ENCODE measurements at regions not wholly inside any gene's neighbourhood (a gene's known extent, or its start where the extent isn't known, plus 50 kb on each side); places are given as distances from the start of the nearest gene placed in this dataset.

GRCh38 chr4:107148904-107149303 is 112.8 kb upstream of the DKK2 start (continued):
- TF ChIP-seq, protein P1, sequence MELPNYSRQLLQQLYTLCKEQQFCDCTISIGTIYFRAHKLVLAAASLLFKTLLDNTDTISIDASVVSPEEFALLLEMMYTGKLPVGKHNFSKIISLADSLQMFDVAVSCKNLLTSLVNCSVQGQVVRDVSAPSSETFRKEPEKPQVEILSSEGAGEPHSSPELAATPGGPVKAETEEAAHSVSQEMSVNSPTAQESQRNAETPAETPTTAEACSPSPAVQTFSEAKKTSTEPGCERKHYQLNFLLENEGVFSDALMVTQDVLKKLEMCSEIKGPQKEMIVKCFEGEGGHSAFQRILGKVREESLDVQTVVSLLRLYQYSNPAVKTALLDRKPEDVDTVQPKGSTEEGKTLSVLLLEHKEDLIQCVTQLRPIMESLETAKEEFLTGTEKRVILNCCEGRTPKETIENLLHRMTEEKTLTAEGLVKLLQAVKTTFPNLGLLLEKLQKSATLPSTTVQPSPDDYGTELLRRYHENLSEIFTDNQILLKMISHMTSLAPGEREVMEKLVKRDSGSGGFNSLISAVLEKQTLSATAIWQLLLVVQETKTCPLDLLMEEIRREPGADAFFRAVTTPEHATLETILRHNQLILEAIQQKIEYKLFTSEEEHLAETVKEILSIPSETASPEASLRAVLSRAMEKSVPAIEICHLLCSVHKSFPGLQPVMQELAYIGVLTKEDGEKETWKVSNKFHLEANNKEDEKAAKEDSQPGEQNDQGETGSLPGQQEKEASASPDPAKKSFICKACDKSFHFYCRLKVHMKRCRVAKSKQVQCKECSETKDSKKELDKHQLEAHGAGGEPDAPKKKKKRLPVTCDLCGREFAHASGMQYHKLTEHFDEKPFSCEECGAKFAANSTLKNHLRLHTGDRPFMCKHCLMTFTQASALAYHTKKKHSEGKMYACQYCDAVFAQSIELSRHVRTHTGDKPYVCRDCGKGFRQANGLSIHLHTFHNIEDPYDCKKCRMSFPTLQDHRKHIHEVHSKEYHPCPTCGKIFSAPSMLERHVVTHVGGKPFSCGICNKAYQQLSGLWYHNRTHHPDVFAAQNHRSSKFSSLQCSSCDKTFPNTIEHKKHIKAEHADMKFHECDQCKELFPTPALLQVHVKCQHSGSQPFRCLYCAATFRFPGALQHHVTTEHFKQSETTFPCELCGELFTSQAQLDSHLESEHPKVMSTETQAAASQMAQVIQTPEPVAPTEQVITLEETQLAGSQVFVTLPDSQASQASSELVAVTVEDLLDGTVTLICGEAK (IDR thresholded peaks at IDR 0.05; ENCODE audit: borderline replicate concordance): no peak
- TF ChIP-seq SMARCA5 (IDR thresholded peaks at IDR 0.05) (no peak), ZNF207 (IDR thresholded peaks at IDR 0.05; ENCODE audit: borderline replicate concordance) (no peak), SMAD1 (IDR thresholded peaks at IDR 0.05; ENCODE audit: low read depth, partially characterized antibody) (no peak), TCF7 (IDR thresholded peaks at IDR 0.05; ENCODE audit: borderline replicate concordance) (no peak)

GRCh38 chr4:107147873-107148272 is 111.8 kb upstream of the DKK2 start:
- H3K4me1 ChIP-seq (ENCODE audit: control insufficient read depth, insufficient read depth, low read length): no peaks in the 10 kb centered on the region
- POLR2A ChIA-PET: no interaction called here
- intact Hi-C loops (cut with micrococcal nuclease; ENCODE audit: unreplicated experiment): no loop called here
- H3K27ac ChIP-seq (ENCODE audit: control insufficient read depth, insufficient read depth): no peak overlapping the region
- no peaks in the 10 kb centered on the region for H3K36me3 ChIP-seq (ENCODE audit: control insufficient read depth in 2 of 2, insufficient read depth in 2 of 2, low read length in 1 of 2)
- CTCF ChIA-PET: no interaction called here
- FAIRE-seq (no peak), ATAC-seq (no peak), DNase-seq (ENCODE audit: low read depth, low spot score) (no peak)
- H3K9ac ChIP-seq (ENCODE audit: control insufficient read depth, insufficient read depth, low read length): no peak overlapping the region
- H3K79me2 ChIP-seq (ENCODE audit: control insufficient read depth, insufficient read depth, low read length): no peaks in the 10 kb centered on the region
- WGBS (ENCODE audit: insufficient coverage, insufficient replicate concordance, low lambda C conversion rate, missing lambda C conversion rate): 0% methylated on average over 1 of the region's 1 CpG
- BruUV-seq (replicated peaks): no TSS peak
- RAD21 ChIA-PET (ENCODE audit: unreplicated experiment): interaction anchor here (0.6 kb wide), 1 partner anchor 238 kb away, joined by 3 read pairs; no protein-coding TSS in a partner anchor
- SMC1A ChIA-PET (ENCODE audit: uncharacterized antibody, unreplicated experiment): no interaction called here
- no peaks in the 10 kb centered on the region for H3K9me3 ChIP-seq (replicated peaks; ENCODE audit: control insufficient read depth, insufficient read depth, low read length)
- H3K4me3 ChIP-seq: no peak overlapping the region
- H3K4me2 ChIP-seq (ENCODE audit: control insufficient read depth, insufficient read depth): no peak overlapping the region
- no peaks in the 10 kb centered on the region for H3K27me3 ChIP-seq (replicated peaks in 1 of 2; ENCODE audit: control insufficient read depth in 2 of 2, insufficient read depth in 2 of 2, low read length in 1 of 2)
- H2AFZ ChIP-seq (ENCODE audit: control insufficient read depth, low read depth, low read length): no peak overlapping the region
- in situ Hi-C loops (cut with MboI): no loop called here
- TF ChIP-seq ZNF24 (IDR thresholded peaks at IDR 0.05): no peak
- TF ChIP-seq IRF5 (IDR thresholded peaks at IDR 0.05; ENCODE audit: borderline replicate concordance): no peak
- TF ChIP-seq, protein P2, sequence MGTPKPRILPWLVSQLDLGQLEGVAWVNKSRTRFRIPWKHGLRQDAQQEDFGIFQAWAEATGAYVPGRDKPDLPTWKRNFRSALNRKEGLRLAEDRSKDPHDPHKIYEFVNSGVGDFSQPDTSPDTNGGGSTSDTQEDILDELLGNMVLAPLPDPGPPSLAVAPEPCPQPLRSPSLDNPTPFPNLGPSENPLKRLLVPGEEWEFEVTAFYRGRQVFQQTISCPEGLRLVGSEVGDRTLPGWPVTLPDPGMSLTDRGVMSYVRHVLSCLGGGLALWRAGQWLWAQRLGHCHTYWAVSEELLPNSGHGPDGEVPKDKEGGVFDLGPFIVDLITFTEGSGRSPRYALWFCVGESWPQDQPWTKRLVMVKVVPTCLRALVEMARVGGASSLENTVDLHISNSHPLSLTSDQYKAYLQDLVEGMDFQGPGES (IDR thresholded peaks at IDR 0.05): no peak
- no peak for TF ChIP-seq HDAC2 (IDR thresholded peaks at IDR 0.05)
- no peak for TF ChIP-seq RBBP5 (conservative IDR thresholded peaks at IDR 0.05)
- TF ChIP-seq E2F4 (IDR thresholded peaks at IDR 0.05; ENCODE audit: low read depth, low read length): no peak
- no peaks in the 10 kb centered on the region for H4K20me1 ChIP-seq (ENCODE audit: control insufficient read depth, insufficient read depth)
